NT2/D1 (cell line): ENCODE measurements at regions not wholly inside any gene's neighbourhood (a gene's known extent, or its start where the extent isn't known, plus 50 kb on each side); places are given as distances from the start of the nearest gene placed in this dataset.

ENCODE experiments used
- DNase-seq: peaks from one replicate; pipeline ENCODE4 v3.0.0-alpha.2; 2011; ENCODE audit warnings: low read depth, low spot score
- H3K27me3 ChIP-seq: 2 replicates; pipeline ENCODE4 v1.6.0; 2011; ENCODE audit warnings: mild to moderate bottlenecking; ENCODE audit not compliant: insufficient read length, insufficient read depth
- H3K36me3 ChIP-seq: 2 replicates; pipeline ENCODE4 v1.6.1; 2011; ENCODE audit warnings: mild to moderate bottlenecking, low read length, mixed read lengths; ENCODE audit not compliant: insufficient read depth, insufficient read length
- H3K4me1 ChIP-seq: 2 replicates; pipeline ENCODE4 v1.5.1; 2011; ENCODE audit not compliant: insufficient read depth, insufficient read length
- H3K4me3 ChIP-seq: 2 replicates; pipeline ENCODE4 v1.5.1; 2011; ENCODE audit warnings: low read depth; ENCODE audit not compliant: insufficient read length
- H3K9ac ChIP-seq: 2 replicates; pipeline ENCODE4 v1.6.0; 2011; ENCODE audit warnings: low read depth; ENCODE audit not compliant: insufficient read length
- H3K9me3 ChIP-seq: 2 replicates; pipeline ENCODE4 v1.5.1; 2011; ENCODE audit warnings: mild to moderate bottlenecking, low read length; ENCODE audit not compliant: insufficient read depth
- SUZ12 ChIP-seq: IDR thresholded peaks from 2 replicates; pipeline ENCODE4 v1.6.1; 2011; ENCODE audit not compliant: insufficient read length, insufficient read depth; ENCODE audit errors: extremely low read depth
- YY1 ChIP-seq: IDR thresholded peaks from 2 replicates; pipeline ENCODE4 v1.6.1; 2011; ENCODE audit not compliant: insufficient read length, insufficient read depth
- ZNF274 ChIP-seq: IDR thresholded peaks from 2 replicates; pipeline ENCODE4 v1.6.1; 2011; ENCODE audit warnings: mild to moderate bottlenecking, low read depth, low read length

- Histone ChIP-seq H3K27me3 (no peaks in the 10 kb centered on the region), H3K4me1 (no peaks in the 10 kb centered on the region), H3K36me3 (no peaks in the 10 kb centered on the region), H3K9ac (no peak overlapping the region), H3K4me3 (no peak overlapping the region), H3K9me3 (no peaks in the 10 kb centered on the region)
- no peak for DNase-seq
- no peak for TF ChIP-seq SUZ12
- no peak for TF ChIP-seq YY1
- TF ChIP-seq ZNF274: no peak
Measured at GRCh38 chr4:175373031-175373430, 439.0 kb downstream of the GPM6A start.

DNA sequence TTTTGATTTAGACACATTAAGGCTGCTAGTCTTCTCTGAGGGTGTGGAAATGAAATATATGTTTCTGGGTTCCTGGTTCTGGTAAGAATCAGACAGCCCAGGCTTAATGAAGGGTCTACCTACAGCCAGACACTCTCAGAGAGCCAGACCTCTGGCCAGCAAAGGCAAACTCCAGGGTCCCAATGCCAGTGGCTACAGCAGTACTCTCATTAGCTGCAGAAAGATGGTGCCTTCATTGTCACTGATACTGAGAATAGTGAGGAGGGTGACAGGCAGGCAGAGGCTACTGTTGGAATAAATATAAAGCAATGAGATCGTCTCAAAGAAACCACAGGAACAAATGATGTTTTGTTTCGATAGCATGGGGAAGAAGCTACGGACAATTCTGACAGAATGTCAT is 437.6 kb downstream of the GPM6A start:
- Histone ChIP-seq H3K9ac (no peak overlapping the region), H3K4me1 (no peaks in the 10 kb centered on the region), H3K36me3 (no peaks in the 10 kb centered on the region), H3K27me3 (no peaks in the 10 kb centered on the region), H3K9me3 (no peaks in the 10 kb centered on the region), H3K4me3 (no peak overlapping the region)
- TF ChIP-seq SUZ12: no peak
- TF ChIP-seq YY1: no peak
- TF ChIP-seq ZNF274: no peak
- DNase-seq: no peak

DNA sequence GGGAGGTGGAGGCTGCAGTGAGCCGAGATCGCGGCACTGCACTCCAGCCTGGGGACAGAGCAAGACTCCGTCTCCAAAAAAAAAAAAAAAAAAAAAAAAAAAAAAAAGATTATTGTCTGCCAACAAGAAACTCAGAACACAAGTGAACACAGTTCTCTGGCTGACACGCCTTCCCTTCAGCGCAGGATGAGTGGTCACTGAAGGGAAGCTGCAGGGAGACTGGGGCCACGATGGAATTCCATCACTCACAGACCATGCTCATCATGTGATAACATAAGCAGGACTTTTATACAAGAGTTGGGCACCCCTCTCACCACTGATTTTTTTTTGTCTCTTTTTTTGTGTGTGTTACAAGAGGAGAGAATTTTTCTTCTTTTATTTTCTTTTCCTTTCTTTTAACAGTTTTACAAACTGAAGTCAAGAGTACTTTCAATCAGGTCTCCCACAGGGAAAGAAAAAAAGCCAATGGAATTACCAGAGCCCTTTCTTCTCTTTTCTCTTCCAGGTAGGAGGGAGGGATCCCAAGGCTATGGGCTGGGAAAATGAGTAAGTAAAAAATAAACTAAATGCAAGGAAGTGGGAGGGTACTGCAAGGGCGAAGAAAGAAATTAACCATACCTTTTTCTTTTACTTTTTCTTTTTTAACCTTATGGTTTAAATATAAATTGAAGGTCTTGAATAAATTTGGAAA is 435.6 kb downstream of the GPM6A start:
- Histone ChIP-seq H3K4me3 (no peak overlapping the region), H3K4me1 (no peaks in the 10 kb centered on the region), H3K36me3 (no peaks in the 10 kb centered on the region), H3K9me3 (no peaks in the 10 kb centered on the region), H3K27me3 (no peaks in the 10 kb centered on the region), H3K9ac (no peak overlapping the region)
- TF ChIP-seq YY1: no peak
- no peak for TF ChIP-seq SUZ12
- TF ChIP-seq ZNF274: no peak
- DNase-seq: no peak

DNA sequence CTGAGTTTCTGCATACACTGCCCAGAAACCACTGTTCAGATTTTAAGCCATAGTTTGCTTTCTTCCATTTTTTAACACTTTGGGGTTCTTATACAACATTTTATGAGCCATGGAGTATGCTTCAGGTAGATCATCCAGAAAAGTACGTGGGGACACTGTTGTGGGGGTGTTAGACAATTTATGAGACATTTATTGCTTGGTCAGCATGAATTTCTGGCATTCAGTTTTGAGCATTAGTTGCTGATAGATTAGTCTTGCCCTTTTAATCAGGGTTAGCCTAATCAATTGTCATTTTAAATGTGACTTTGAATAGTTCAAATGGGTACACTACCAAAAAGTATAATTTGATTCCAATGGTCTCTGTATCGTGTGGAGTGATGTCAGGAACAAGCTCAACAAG is 434.9 kb downstream of the GPM6A start:
- Histone ChIP-seq H3K27me3 (no peaks in the 10 kb centered on the region), H3K4me3 (no peak overlapping the region), H3K9ac (no peak overlapping the region), H3K9me3 (no peaks in the 10 kb centered on the region), H3K36me3 (no peaks in the 10 kb centered on the region), H3K4me1 (no peaks in the 10 kb centered on the region)
- TF ChIP-seq SUZ12: no peak
- no peak for TF ChIP-seq ZNF274
- no peak for TF ChIP-seq YY1
- no peak for DNase-seq

- DNase-seq: no peak
- no peak overlapping the region for H3K4me3 ChIP-seq
- no peaks in the 10 kb centered on the region for H3K36me3 ChIP-seq
- H3K9me3 ChIP-seq: no peaks in the 10 kb centered on the region
- H3K9ac ChIP-seq: no peak overlapping the region
- H3K4me1 ChIP-seq: no peaks in the 10 kb centered on the region
- TF ChIP-seq SUZ12 (no peak), ZNF274 (no peak), YY1 (no peak)
- H3K27me3 ChIP-seq: no peaks in the 10 kb centered on the region
Measured at GRCh38 chr4:175378372-175378771, 433.7 kb downstream of the GPM6A start.

DNA sequence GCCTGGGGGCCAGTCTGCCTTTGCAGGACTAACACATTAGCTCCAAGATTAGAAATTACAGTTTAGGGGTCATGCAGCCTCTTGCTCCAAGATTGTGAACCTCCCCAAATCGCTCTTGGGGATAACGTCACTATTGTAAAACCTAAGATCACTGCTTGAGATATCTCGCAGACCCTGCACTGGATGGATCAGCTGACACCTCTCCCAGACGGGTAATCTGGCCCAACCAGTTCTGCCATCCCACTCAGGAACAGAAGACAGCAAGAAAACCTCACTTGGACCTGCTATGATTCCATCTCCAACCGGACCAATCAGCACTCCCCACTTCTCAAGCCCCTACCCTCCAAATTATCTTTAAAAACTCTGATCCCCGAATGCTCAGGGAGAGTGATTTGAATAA is 431.2 kb downstream of the GPM6A start:
- Histone ChIP-seq H3K4me3 (no peak overlapping the region), H3K36me3 (no peaks in the 10 kb centered on the region), H3K9ac (no peak overlapping the region), H3K9me3 (no peaks in the 10 kb centered on the region), H3K4me1 (no peaks in the 10 kb centered on the region), H3K27me3 (no peaks in the 10 kb centered on the region)
- TF ChIP-seq SUZ12: no peak
- TF ChIP-seq ZNF274: no peak
- TF ChIP-seq YY1: no peak
- no peak for DNase-seq

GRCh38 chr4:175385797-175386196 is 426.3 kb downstream of the GPM6A start:
- H3K4me1 ChIP-seq: peaks cover 7% of the 10 kb centered on the region
- H3K4me3 ChIP-seq: no peak overlapping the region
- H3K36me3 ChIP-seq: no peaks in the 10 kb centered on the region
- DNase-seq: no peak
- no peak overlapping the region for H3K9ac ChIP-seq
- no peak for TF ChIP-seq SUZ12
- TF ChIP-seq YY1: no peak
- TF ChIP-seq ZNF274: no peak
- H3K27me3 ChIP-seq: no peaks in the 10 kb centered on the region
- no peaks in the 10 kb centered on the region for H3K9me3 ChIP-seq
